ENCODE measurements at regions not wholly inside any gene's neighbourhood (a gene's known extent, or its start where the extent isn't known, plus 50 kb on each side); places are given as distances from the start of the nearest gene placed in this dataset.

- in situ Hi-C loops (cut with HindIII; ENCODE audit: low pct_unique_long_range_greater_than_20kb, low sequenced_read_pairs): no loop called here
- ChIA-PET CTCF (no interaction called here), POLR2A (no interaction called here)
- Histone ChIP-seq H3K27me3 (ENCODE audit: control insufficient read depth, insufficient read depth, low read length) (no peaks in the 10 kb centered on the region), H3K4me3 (ENCODE audit: low read depth in 2 of 2, low read length in 2 of 2) (no peak overlapping the region), H3K36me3 (ENCODE audit: control insufficient read depth, insufficient read depth, low read length) (no peaks in the 10 kb centered on the region), H3K27ac (ENCODE audit: low read length) (no peak overlapping the region), H3K4me1 (ENCODE audit: control insufficient read depth, insufficient read depth, low read length) (no peaks in the 10 kb centered on the region), H3K9me3 (ENCODE audit: control insufficient read depth, insufficient read depth, low read depth, low read length) (no peaks in the 10 kb centered on the region)
- DNase-seq (ENCODE audit: low read depth, low spot score) (no peak), ATAC-seq (no peak)
- no TSS peak for BruUV-seq (replicated peaks)
- no peak for TF ChIP-seq CTCF (IDR thresholded peaks at IDR 0.05)
- TF ChIP-seq TCF7L2 (IDR thresholded peaks at IDR 0.05; ENCODE audit: low read depth, low read length): no peak
- no peak for TF ChIP-seq SIN3A (IDR thresholded peaks at IDR 0.05; ENCODE audit: borderline replicate concordance, insufficient read depth, low read depth, low read length)
- TF ChIP-seq REST (IDR thresholded peaks at IDR 0.05; ENCODE audit: insufficient read depth in 1 of 2, low read depth in 2 of 2, low read length in 1 of 2): no peak
- intact Hi-C loops (cut with micrococcal nuclease; ENCODE audit: unreplicated experiment): no loop called here
Measured at GRCh38 chr2:217664761-217665160, 338.0 kb downstream of the TNS1 start.

GRCh38 chr2:217662984-217663602, 339.7 kb downstream of the TNS1 start:
- CTCF ChIA-PET: no interaction called here
- no TSS peak for BruUV-seq (replicated peaks)
- no peak overlapping the region for H3K27ac ChIP-seq (ENCODE audit: low read length)

More at GRCh38 chr2:217662984-217663602, 339.7 kb downstream of the TNS1 start:
- Histone ChIP-seq H3K27me3 (ENCODE audit: control insufficient read depth, insufficient read depth, low read length) (no peaks in the 10 kb centered on the region), H3K9me3 (ENCODE audit: control insufficient read depth, insufficient read depth, low read depth, low read length) (no peaks in the 10 kb centered on the region), H3K36me3 (ENCODE audit: control insufficient read depth, insufficient read depth, low read length) (no peaks in the 10 kb centered on the region), H3K4me1 (ENCODE audit: control insufficient read depth, insufficient read depth, low read length) (no peaks in the 10 kb centered on the region), H3K4me3 (ENCODE audit: low read depth in 2 of 2, low read length in 2 of 2) (no peak overlapping the region)
- in situ Hi-C loops (cut with HindIII; ENCODE audit: low pct_unique_long_range_greater_than_20kb, low sequenced_read_pairs) (no loop called here), intact Hi-C loops (cut with micrococcal nuclease; ENCODE audit: unreplicated experiment) (no loop called here)
- no peak for ATAC-seq
- TF ChIP-seq SIN3A (IDR thresholded peaks at IDR 0.05; ENCODE audit: borderline replicate concordance, insufficient read depth, low read depth, low read length) (no peak), REST (IDR thresholded peaks at IDR 0.05; ENCODE audit: insufficient read depth in 1 of 2, low read depth in 2 of 2, low read length in 1 of 2) (no peak), TCF7L2 (IDR thresholded peaks at IDR 0.05; ENCODE audit: low read depth, low read length) (no peak), CTCF (IDR thresholded peaks at IDR 0.05) (no peak), POLR2AphosphoS5 (IDR thresholded peaks at IDR 0.05; ENCODE audit: low read depth, low read length) (no peak)
- no peak for DNase-seq (ENCODE audit: low read depth, low spot score)
- POLR2A ChIA-PET: no interaction called here

All from Panc1 (cell line).